Testis (tissue), 2 donors: ENCODE measurements at regions not wholly inside any gene's neighbourhood (a gene's known extent, or its start where the extent isn't known, plus 50 kb on each side); places are given as distances from the start of the nearest gene placed in this dataset.

ENCODE experiments used
- POLR2A ChIP-seq: fragments of 450-650 bp; IDR thresholded peaks from one replicate; pipeline ENCODE4 v1.6.1; 2017; ENCODE audit warnings: antibody characterized with exemption, mild to moderate bottlenecking, moderate library complexity
- TF ChIP-seq, protein P1 (sequence below), 3 experiments: fragments of 450-650 bp in 2 of 3; fragments of 200-600 bp in 1 of 3; sonication (generic) in 1 of 3; IDR thresholded peaks; one replicate each; pipeline ENCODE4 v1.5.1; 2016 to 2019; ENCODE audit warnings: antibody characterized with exemption in 3 of 3, mild to moderate bottlenecking in 2 of 3, moderate library complexity in 1 of 3

DNA sequence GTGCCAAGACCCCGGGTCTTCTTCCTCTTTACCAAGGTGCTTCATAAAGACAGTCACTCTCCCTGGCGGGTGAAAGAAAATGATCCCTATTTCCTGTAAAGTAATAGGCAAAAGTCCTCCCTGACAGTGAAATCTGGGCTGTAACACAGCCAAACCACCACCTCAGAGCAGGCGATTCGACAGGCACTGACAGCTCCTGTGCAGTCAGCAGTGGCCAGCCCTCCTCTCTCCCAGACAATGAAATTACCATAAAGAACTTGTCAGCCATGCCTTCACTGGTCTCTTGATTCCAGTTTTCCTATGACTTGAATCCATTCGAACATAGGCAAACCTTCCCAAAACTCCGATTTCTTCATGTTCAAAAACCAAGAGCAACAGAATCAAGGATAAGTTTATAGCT lies 492.2 kb upstream of the DAB1 start:
- TF ChIP-seq POLR2A, result no peak
- TF ChIP-seq, protein P1, sequence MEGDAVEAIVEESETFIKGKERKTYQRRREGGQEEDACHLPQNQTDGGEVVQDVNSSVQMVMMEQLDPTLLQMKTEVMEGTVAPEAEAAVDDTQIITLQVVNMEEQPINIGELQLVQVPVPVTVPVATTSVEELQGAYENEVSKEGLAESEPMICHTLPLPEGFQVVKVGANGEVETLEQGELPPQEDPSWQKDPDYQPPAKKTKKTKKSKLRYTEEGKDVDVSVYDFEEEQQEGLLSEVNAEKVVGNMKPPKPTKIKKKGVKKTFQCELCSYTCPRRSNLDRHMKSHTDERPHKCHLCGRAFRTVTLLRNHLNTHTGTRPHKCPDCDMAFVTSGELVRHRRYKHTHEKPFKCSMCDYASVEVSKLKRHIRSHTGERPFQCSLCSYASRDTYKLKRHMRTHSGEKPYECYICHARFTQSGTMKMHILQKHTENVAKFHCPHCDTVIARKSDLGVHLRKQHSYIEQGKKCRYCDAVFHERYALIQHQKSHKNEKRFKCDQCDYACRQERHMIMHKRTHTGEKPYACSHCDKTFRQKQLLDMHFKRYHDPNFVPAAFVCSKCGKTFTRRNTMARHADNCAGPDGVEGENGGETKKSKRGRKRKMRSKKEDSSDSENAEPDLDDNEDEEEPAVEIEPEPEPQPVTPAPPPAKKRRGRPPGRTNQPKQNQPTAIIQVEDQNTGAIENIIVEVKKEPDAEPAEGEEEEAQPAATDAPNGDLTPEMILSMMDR (IDR thresholded peaks at IDR 0.05), result no peak
